Esophagus muscularis mucosa (tissue), 3 donors: ENCODE measurements at regions not wholly inside any gene's neighbourhood (a gene's known extent, or its start where the extent isn't known, plus 50 kb on each side); places are given as distances from the start of the nearest gene placed in this dataset.

Source experiments
- POLR2AphosphoS5 ChIP-seq, 2 donors: sonication (generic); formaldehyde crosslinking; IDR thresholded peaks; one replicate each; pipeline ENCODE4 v1.6.1; 2017; ENCODE audit warnings: antibody characterized with exemption in 2 of 2
- TF ChIP-seq, protein P1 (sequence below), 3 experiments: fragments of 200-600 bp in 2 of 3; fragments of 450-650 bp in 1 of 3; sonication (generic) in 2 of 3; IDR thresholded peaks; one replicate each; pipeline ENCODE4 v1.5.1; 2017 to 2019; ENCODE audit warnings: antibody characterized with exemption in 3 of 3, mild to moderate bottlenecking in 2 of 3, moderate library complexity in 1 of 3

DNA sequence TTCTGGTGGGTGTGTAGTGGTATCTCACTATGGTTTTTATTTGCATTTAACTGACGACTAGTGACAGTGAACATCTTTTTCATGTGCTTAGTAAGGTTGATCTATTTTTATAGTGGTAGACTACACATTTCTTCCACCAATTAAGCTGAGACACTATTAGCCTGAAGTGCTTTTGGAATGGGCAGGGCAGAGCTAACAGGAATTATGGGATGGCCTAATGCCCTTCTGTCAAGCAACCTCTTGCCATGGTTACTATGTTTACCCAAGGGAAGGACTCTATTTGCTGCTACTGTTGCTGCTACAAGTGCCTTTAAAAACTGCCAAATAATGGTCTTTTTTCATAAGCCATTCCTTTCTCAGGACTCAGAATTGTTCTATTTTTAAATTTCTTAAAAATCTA, 676.7 kb upstream of the ACTRT1 start:
- TF ChIP-seq, protein P1, sequence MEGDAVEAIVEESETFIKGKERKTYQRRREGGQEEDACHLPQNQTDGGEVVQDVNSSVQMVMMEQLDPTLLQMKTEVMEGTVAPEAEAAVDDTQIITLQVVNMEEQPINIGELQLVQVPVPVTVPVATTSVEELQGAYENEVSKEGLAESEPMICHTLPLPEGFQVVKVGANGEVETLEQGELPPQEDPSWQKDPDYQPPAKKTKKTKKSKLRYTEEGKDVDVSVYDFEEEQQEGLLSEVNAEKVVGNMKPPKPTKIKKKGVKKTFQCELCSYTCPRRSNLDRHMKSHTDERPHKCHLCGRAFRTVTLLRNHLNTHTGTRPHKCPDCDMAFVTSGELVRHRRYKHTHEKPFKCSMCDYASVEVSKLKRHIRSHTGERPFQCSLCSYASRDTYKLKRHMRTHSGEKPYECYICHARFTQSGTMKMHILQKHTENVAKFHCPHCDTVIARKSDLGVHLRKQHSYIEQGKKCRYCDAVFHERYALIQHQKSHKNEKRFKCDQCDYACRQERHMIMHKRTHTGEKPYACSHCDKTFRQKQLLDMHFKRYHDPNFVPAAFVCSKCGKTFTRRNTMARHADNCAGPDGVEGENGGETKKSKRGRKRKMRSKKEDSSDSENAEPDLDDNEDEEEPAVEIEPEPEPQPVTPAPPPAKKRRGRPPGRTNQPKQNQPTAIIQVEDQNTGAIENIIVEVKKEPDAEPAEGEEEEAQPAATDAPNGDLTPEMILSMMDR (IDR thresholded peaks at IDR 0.05), result no peak
- no peak for TF ChIP-seq POLR2AphosphoS5 (IDR thresholded peaks at IDR 0.05)
